Activated CD4-positive, alpha-beta T cell treated with anti-CD3 and anti-CD28 coated beads, Interleukin-2, amount 10 ng/mL, durations not matched to agents 7 days and 5 days (primary cell): ENCODE measurements at regions not wholly inside any gene's neighbourhood (a gene's known extent, or its start where the extent isn't known, plus 50 kb on each side); places are given as distances from the start of the nearest gene placed in this dataset.

ENCODE experiments used
- CTCF ChIA-PET: fragments of 350-600 bp; sonication (Branson Sonifier 250); formaldehyde crosslinking; loops from one replicate; lab custom pipeline; 2021; ENCODE audit warnings: antibody characterized with exemption; lab: Charles Lee
- POLR2A ChIA-PET: fragments of 350-600 bp; sonication (Branson Sonifier 250); formaldehyde crosslinking; loops from one replicate; lab custom pipeline; 2021; ENCODE audit warnings: antibody characterized with exemption; lab: Charles Lee
- DNase-seq: peaks from one replicate; pipeline ENCODE4 v3.0.0-alpha.2; 2020
- H3K27ac Mint-ChIP-seq: one replicate; pipeline ENCODE4 v1.8.0; 2021; ENCODE audit warnings: mild to moderate bottlenecking, moderate library complexity, mixed read lengths
- H3K27me3 Mint-ChIP-seq: one replicate; pipeline ENCODE4 v1.8.0; 2021; ENCODE audit warnings: mixed read lengths
- H3K36me3 Mint-ChIP-seq: one replicate; pipeline ENCODE4 v1.8.0; 2021; ENCODE audit warnings: low read depth, mixed read lengths
- H3K4me1 Mint-ChIP-seq: one replicate; pipeline ENCODE4 v1.8.0; 2021; ENCODE audit warnings: mixed read lengths
- H3K4me3 Mint-ChIP-seq: one replicate; pipeline ENCODE4 v1.8.0; 2021; ENCODE audit warnings: mild to moderate bottlenecking, moderate library complexity, mixed read lengths
- H3K9me3 Mint-ChIP-seq: one replicate; pipeline ENCODE4 v1.8.0; 2021; ENCODE audit warnings: mixed read lengths

GRCh38 chr11:16685914-16686313 is 52.5 kb upstream of the C11orf58 start:
- no peak for DNase-seq
- Mint-ChIP-seq H3K27me3 (peaks cover 5% of the 10 kb centered on the region), H3K36me3 (no peaks in the 10 kb centered on the region), H3K27ac (no peak overlapping the region), H3K4me3 (no peak overlapping the region), H3K4me1 (no peaks in the 10 kb centered on the region), H3K9me3 (no peaks in the 10 kb centered on the region)
- ChIA-PET CTCF (no interaction called here), POLR2A (no interaction called here)

- no peaks in the 10 kb centered on the region for H3K36me3 Mint-ChIP-seq
- ChIA-PET CTCF (interaction anchor here (1.7 kb wide), 1 partner anchor 14 kb away, joined by 3 read pairs; no protein-coding TSS in a partner anchor), POLR2A (no interaction called here)
- no peak overlapping the region for H3K27ac Mint-ChIP-seq
- H3K4me1 Mint-ChIP-seq = no peaks in the 10 kb centered on the region
- no peak for DNase-seq
- peaks cover 11% of the 10 kb centered on the region for H3K27me3 Mint-ChIP-seq
- no peaks in the 10 kb centered on the region for H3K9me3 Mint-ChIP-seq
- no peak overlapping the region for H3K4me3 Mint-ChIP-seq
Observed at GRCh38 chr11:16678466-16679116, 59.9 kb upstream of the C11orf58 start.

GRCh38 chr11:16669799-16670415 is 68.5 kb upstream of the C11orf58 start:
- POLR2A ChIA-PET = no interaction called here
- H3K36me3 Mint-ChIP-seq = no peaks in the 10 kb centered on the region
- no peaks in the 10 kb centered on the region for H3K27me3 Mint-ChIP-seq
- CTCF ChIA-PET = no interaction called here
- no peak for DNase-seq
- peaks cover 4% of the 10 kb centered on the region for H3K9me3 Mint-ChIP-seq
- no peak overlapping the region for H3K4me3 Mint-ChIP-seq
- no peak overlapping the region for H3K27ac Mint-ChIP-seq
- H3K4me1 Mint-ChIP-seq = no peaks in the 10 kb centered on the region

GRCh38 chr11:16632295-16633200 is 105.9 kb upstream of the C11orf58 start:
- Mint-ChIP-seq H3K27ac (no peak overlapping the region), H3K4me3 (no peak overlapping the region), H3K36me3 (no peaks in the 10 kb centered on the region), H3K9me3 (peaks cover 8% of the 10 kb centered on the region), H3K4me1 (no peaks in the 10 kb centered on the region), H3K27me3 (no peaks in the 10 kb centered on the region)
- CTCF ChIA-PET = no interaction called here
- DNase-seq = no peak
- POLR2A ChIA-PET = no interaction called here

- no peaks in the 10 kb centered on the region for H3K27me3 Mint-ChIP-seq
- CTCF ChIA-PET = no interaction called here
- H3K27ac Mint-ChIP-seq = no peak overlapping the region
- H3K36me3 Mint-ChIP-seq = no peaks in the 10 kb centered on the region
- POLR2A ChIA-PET = no interaction called here
- peaks cover 3% of the 10 kb centered on the region for H3K9me3 Mint-ChIP-seq
- no peaks in the 10 kb centered on the region for H3K4me1 Mint-ChIP-seq
- no peak overlapping the region for H3K4me3 Mint-ChIP-seq
- no peak for DNase-seq
Observed at GRCh38 chr11:16630651-16631050, 107.8 kb upstream of the C11orf58 start.

- ChIA-PET CTCF (no interaction called here), POLR2A (no interaction called here)
- Mint-ChIP-seq H3K4me1 (peaks cover 8% of the 10 kb centered on the region), H3K27me3 (peaks cover 38% of the 10 kb centered on the region), H3K27ac (no peak overlapping the region), H3K4me3 (no peak overlapping the region), H3K36me3 (no peaks in the 10 kb centered on the region), H3K9me3 (no peaks in the 10 kb centered on the region)
- no peak for DNase-seq
Observed at GRCh38 chr11:16618431-16618830, 120.0 kb upstream of the C11orf58 start.

GRCh38 chr11:16615480-16615879 is 123.0 kb upstream of the C11orf58 start:
- Mint-ChIP-seq H3K4me3 (no peak overlapping the region), H3K36me3 (no peaks in the 10 kb centered on the region), H3K9me3 (no peaks in the 10 kb centered on the region), H3K4me1 (peaks cover 15% of the 10 kb centered on the region), H3K27me3 (peaks cover 51% of the 10 kb centered on the region), H3K27ac (no peak overlapping the region)
- no peak for DNase-seq
- POLR2A ChIA-PET = no interaction called here
- CTCF ChIA-PET = no interaction called here

- peaks cover 48% of the 10 kb centered on the region for H3K27me3 Mint-ChIP-seq
- ChIA-PET CTCF (interaction anchor here (0.8 to 2.3 kb wide), 4 partner anchors 10 to 673 kb away, joined by 3 to 19 read pairs (median 5); no protein-coding TSS in a partner anchor), POLR2A (no interaction called here)
- DNase-seq = peak; percentile 68
- H3K4me1 Mint-ChIP-seq = peaks cover 15% of the 10 kb centered on the region
- H3K27ac Mint-ChIP-seq = peak overlapping the region; percentile 22
- no peaks in the 10 kb centered on the region for H3K36me3 Mint-ChIP-seq
- peak overlapping the region; percentile 28 for H3K4me3 Mint-ChIP-seq
- H3K9me3 Mint-ChIP-seq = no peaks in the 10 kb centered on the region
Observed at GRCh38 chr11:16613512-16614381, 124.7 kb upstream of the C11orf58 start.

GRCh38 chr11:16613262-16613511 is 125.3 kb upstream of the C11orf58 start:
- Mint-ChIP-seq H3K27ac (peak overlapping the region; percentile 22), H3K4me1 (peaks cover 15% of the 10 kb centered on the region), H3K27me3 (peaks cover 44% of the 10 kb centered on the region), H3K36me3 (no peaks in the 10 kb centered on the region), H3K9me3 (no peaks in the 10 kb centered on the region), H3K4me3 (peak overlapping the region; percentile 28)
- ChIA-PET CTCF (interaction anchor here (1.6 to 2.3 kb wide), 2 partner anchors 9 to 672 kb away, joined by 4 to 19 read pairs; no protein-coding TSS in a partner anchor), POLR2A (no interaction called here)
- no peak for DNase-seq

GRCh38 chr11:16612566-16613261 is 125.7 kb upstream of the C11orf58 start:
- Mint-ChIP-seq H3K4me1 (peaks cover 15% of the 10 kb centered on the region), H3K27me3 (peaks cover 44% of the 10 kb centered on the region), H3K27ac (no peak overlapping the region), H3K4me3 (peak overlapping the region; percentile 4), H3K9me3 (no peaks in the 10 kb centered on the region), H3K36me3 (no peaks in the 10 kb centered on the region)
- no peak for DNase-seq
- ChIA-PET CTCF (interaction anchor here (2.3 kb wide), 1 partner anchor 8 kb away, joined by 19 read pairs; no protein-coding TSS in a partner anchor), POLR2A (no interaction called here)

- Mint-ChIP-seq H3K27ac (no peak overlapping the region), H3K36me3 (no peaks in the 10 kb centered on the region), H3K27me3 (peaks cover 44% of the 10 kb centered on the region), H3K9me3 (no peaks in the 10 kb centered on the region), H3K4me3 (no peak overlapping the region), H3K4me1 (peaks cover 15% of the 10 kb centered on the region)
- ChIA-PET POLR2A (no interaction called here), CTCF (no interaction called here)
- DNase-seq = no peak
Observed at GRCh38 chr11:16611926-16612565, 126.4 kb upstream of the C11orf58 start.
